OCI-LY7 (cell line): ENCODE measurements at regions not wholly inside any gene's neighbourhood (a gene's known extent, or its start where the extent isn't known, plus 50 kb on each side); places are given as distances from the start of the nearest gene placed in this dataset.

Experiments used
- EZH2phosphoT487 ChIP-seq: fragments of 200-600 bp; sonication (generic); IDR thresholded peaks from 2 replicates; pipeline ENCODE4 v1.6.1; 2018; ENCODE audit warnings: low read depth, borderline replicate concordance, mild to moderate bottlenecking, mixed run types, antibody characterized with exemption, low read length, moderate library complexity, mixed read lengths
- TF ChIP-seq, protein P1 (sequence below): fragments of 200-600 bp; sonication (generic); conservative IDR thresholded peaks from 2 replicates; pipeline ENCODE4 v1.5.1; 2014; ENCODE audit warnings: mild to moderate bottlenecking, antibody characterized with exemption, low read length, moderate library complexity, mixed read lengths

DNA sequence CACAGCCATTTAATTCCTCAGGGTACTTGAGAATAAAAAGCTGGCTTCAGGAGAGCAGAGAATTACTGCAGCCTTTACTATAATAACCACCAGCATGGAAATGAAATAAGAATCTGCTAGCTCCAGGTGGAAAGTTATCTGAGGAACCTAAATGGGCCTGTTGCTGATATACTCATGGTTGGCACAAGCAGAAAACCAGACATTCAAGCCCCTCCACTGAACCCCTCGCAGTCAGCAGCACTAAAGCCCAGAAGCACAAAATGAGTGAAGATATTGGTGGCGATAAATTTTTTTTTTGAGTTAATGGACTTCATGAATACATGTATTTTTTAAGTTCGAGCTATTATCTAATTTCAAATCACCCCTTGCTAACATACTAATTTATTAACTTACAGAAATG, 303.9 kb upstream of the NRP1 start:
- TF ChIP-seq, protein P1, sequence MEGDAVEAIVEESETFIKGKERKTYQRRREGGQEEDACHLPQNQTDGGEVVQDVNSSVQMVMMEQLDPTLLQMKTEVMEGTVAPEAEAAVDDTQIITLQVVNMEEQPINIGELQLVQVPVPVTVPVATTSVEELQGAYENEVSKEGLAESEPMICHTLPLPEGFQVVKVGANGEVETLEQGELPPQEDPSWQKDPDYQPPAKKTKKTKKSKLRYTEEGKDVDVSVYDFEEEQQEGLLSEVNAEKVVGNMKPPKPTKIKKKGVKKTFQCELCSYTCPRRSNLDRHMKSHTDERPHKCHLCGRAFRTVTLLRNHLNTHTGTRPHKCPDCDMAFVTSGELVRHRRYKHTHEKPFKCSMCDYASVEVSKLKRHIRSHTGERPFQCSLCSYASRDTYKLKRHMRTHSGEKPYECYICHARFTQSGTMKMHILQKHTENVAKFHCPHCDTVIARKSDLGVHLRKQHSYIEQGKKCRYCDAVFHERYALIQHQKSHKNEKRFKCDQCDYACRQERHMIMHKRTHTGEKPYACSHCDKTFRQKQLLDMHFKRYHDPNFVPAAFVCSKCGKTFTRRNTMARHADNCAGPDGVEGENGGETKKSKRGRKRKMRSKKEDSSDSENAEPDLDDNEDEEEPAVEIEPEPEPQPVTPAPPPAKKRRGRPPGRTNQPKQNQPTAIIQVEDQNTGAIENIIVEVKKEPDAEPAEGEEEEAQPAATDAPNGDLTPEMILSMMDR: no peak
- no peak for TF ChIP-seq EZH2phosphoT487
